ENCODE measurements at regions not wholly inside any gene's neighbourhood (a gene's known extent, or its start where the extent isn't known, plus 50 kb on each side); places are given as distances from the start of the nearest gene placed in this dataset.
"Not testable (repeated sequence)": the region's sequence is repeated elsewhere in the genome, so short reads cannot be mapped to it uniquely, and the experiment has no call there.

DNA sequence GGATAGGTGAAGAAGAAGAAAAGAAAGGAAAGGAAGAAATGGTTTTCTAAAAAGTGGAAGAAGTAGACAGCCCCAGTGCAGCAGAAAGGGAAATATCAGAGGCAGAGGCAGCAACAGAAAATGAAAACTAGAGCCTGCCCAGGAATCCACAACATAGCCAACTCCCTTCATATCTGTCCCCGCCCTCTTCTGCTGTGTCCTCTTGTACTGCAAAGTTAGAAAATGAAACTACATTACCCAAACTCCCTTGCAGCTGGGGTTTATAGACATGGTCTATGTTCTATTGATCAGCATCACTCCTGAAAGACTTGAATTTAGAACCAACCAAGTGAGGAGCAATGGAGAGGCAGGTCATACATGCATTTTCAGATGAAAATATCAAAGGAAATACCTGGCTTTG is 200.5 kb upstream of the PHACTR1 start:
- no peak for DNase-seq (ENCODE audit: low spot score)

DNA sequence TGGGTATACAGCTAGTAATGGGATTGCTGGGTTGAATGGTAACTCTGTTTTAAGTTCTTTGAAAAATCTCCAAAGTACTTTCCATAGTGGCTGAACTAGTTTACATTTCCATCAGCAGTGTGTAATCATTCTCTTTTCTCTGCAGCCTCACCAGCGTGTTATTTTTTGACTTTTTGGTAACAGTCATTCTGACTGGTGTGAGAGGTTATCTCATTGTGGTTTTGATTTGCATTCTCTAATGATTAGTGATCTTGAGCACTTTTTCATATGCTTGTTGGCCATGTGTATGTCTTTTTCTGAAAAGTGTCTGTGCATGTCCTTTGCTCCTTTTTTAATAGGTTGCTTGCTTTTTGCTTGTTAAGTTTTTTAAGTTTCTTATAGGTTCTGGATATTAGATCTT is 194.2 kb upstream of the PHACTR1 start:
- DNase-seq (ENCODE audit: low spot score) = no peak

GRCh38 chr6:12523726-12524125 is 192.8 kb upstream of the PHACTR1 start:
- no peak for DNase-seq (ENCODE audit: low spot score)

- DNase-seq (ENCODE audit: low spot score) = no peak
Observed at GRCh38 chr6:12525276-12525675, 191.3 kb upstream of the PHACTR1 start.

GRCh38 chr6:12527339-12527738 is 189.2 kb upstream of the PHACTR1 start:
- DNase-seq (ENCODE audit: low spot score) = no peak

DNA sequence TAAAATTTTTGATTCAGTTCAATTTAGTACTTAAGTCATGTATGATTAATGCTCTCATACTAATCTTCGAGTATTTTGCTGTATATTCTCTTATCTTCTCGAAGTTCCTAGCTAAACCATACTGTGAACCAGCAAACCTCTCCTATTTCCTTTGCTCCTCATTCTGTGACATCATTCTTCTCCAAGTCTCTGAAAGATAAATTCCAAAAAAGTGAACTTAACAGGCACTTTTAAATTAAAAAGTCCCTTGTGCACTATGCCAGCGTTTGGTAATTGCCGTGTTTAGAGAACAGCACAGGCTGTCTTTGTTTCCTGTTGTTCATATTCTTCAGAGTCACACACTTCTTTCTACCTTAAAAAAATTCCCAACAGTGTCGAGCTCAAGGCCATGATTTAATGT is 188.4 kb upstream of the PHACTR1 start:
- no peak for DNase-seq (ENCODE audit: low spot score)

DNA sequence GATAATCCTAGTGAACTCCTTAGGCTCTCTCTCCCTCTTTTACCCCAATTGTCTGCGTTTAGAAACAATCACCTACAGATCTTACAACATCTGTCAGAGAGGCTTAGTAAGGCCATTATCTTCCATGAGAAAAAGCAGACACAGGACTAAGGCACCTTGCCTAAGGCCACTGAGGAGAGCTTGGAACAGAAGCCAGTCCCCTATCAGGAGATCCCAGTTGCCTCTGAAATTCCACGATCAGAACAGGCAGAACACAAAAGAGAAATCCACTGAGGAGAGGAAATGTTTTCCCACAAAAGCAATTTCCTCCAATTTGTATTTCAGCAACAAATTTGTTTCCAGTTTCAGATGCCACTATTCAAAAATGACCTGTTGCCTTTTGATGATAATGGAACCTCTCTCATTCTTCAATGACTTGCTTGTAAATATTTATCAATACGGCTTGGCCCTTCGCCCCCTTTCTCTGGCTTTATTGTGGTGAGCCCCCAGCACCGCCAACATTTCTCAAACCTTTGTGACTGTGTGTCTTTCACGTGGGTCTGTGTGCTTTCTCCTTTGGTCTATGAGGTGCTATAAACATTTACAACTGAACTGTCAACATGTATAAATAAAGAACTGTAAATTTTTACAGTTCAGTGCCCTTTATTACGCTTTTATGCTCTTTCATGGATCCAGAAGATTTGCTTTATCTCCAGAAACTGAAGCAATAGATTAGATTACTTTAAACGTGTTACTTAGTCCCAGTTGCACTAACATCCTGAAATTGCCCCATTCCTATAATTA is 187.8 kb upstream of the PHACTR1 start:
- DNase-seq (ENCODE audit: low spot score) = no peak

GRCh38 chr6:12529364-12530019 is 187.1 kb upstream of the PHACTR1 start:
- DNase-seq (ENCODE audit: low spot score) = no peak

GRCh38 chr6:12530345-12530744 is 186.2 kb upstream of the PHACTR1 start:
- no peak for DNase-seq (ENCODE audit: low spot score)

- no peak for DNase-seq (ENCODE audit: low spot score)
Observed at GRCh38 chr6:12533586-12533985, 183.0 kb upstream of the PHACTR1 start.

DNA sequence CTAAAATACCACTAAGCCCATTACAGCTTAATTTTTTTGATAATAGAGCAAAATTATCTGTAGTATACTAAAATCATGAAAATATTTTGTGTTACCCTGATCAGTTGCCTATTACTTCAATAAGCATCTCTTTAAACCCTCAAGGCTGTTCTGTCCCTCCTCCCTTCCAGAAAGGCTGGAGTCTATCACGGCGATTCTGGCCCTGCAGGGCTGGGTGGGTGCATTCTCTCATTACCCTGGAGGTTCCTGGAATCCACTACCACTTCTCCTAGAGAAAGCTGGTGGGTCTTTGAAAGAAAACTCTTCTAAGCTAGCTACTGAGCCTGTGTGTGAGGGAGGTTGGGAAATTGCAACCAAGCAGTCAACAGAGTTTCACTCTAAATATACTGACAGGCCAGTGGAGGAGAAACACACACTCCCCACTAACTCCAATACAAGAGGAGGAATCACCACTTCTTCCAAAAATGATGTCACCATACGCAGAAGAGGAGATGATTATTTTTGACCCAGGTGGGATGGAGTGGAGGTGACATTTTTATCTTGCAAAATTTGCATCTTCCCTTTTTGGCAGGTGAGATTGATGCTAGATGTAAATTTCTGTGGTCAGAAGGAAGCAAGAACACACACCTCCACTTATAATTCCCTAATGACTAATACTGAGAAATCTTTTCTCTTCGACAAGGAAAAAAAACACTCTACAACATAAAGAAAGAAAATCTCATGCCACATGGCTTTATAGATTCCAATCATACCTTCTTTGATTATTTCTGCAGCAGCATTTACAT is 182.3 kb upstream of the PHACTR1 start:
- no peak for DNase-seq (ENCODE audit: low spot score)

DNA sequence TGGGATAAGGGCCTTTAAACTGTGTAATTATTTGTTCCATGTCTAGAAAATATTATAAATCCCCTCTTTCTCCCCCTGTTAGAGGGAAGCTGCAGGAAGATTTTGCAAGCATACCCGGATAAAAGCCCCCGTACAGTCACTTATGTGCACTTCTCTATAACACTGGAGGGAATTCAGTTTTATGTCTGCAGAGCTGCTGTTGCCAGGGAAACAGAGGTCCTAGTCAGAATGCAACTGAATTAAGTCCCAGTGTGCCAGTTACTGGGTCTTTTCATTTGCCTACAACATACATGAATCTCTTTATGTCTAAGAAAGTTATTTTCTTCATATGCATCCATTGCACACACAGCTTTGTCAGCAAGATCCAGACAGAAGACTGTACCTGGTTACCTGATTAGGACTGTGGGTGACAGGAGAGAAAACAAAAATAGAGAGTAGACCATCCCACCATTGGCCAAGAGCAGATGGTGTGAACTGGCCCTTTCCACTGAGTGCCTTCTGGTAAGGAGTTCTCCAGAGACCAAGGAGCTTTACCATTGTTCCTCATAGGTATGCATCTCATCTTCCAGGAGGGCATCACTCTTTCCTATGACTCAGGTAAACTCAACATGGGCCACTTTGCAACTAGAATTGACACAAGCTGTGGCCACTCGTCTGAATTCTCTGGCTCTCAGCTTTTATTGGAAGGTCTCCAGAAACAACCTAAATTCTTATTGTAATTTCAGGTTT is 180.8 kb upstream of the PHACTR1 start:
- no peak for DNase-seq (ENCODE audit: low spot score)

DNA sequence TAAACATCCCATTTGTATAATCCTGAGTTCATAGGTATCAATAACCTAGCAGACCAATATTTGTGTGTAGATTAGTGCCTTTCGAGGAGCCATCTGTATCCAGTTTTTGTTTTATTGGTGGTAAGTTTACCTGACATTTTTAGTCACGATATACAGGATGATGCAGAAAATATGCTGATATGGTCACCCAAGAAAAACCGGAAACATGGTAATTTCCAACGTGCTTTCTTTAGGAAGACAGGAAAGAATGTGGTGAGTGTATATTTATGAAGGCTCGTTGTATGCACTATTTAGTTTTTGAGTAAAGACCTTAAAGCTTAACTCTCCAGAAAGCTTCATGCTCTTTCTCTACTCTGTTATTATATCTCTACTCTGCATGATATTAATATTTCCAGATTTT is 180.2 kb upstream of the PHACTR1 start:
- DNase-seq (ENCODE audit: low spot score) = no peak

DNA sequence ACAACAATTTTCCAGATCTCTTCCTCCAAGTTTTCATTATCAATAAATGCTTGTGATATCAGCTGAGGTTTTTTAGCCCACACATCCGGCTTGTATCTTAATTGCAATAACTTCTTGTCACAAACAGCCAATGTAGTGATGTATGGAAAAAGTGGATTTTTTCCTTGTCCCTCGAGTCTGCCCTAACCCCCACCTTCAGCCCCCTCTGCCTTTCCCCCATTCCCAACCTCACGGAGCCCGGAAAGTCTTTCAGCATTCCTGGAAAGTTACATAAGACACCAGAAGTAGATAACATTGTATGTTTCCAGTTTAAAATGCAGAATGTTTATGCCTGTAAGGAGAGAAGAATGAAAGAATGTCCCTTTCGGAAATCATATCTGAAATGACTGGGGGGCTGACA is 179.2 kb upstream of the PHACTR1 start:
- no peak for DNase-seq (ENCODE audit: low spot score)

GRCh38 chr6:12538881-12539357 is 177.6 kb upstream of the PHACTR1 start:
- DNase-seq (ENCODE audit: low spot score) = no peak

DNA sequence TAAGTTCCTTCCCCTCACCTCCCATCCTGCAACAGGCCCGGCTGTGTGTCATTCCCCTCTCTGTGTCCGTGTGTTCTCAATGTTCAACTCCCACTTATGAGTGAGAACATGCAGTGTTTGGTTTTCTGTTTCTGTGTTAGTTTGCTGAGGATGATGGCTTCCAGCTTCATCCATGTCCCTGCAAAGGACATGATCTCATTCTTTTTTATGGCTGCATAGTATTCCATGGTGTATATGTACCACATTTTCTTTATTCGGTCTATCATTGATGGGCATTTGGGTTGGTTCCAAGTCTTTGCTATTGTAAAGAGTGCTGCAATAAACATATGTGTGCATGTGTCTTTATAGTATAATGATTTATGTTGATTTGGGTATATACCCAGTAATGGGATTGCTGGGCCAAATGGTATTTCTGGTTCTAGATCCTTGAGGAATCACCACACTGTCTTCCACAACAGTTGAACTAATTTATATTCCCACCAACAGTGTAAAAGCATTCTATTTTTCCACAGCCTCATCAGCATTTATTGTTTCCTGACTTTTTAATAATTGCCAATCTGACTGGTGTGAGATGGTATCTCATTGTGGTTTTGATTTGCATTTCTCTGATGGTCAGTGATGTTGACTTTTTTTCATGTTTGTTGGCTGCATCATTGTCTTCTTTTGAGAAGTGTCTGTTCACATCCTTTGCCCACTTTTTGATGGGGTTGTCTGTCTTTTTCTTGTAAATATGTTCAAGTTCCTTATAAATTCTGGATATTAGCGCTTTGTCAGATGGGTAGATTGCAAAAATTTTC is 174.1 kb upstream of the PHACTR1 start:
- not testable (repeated sequence) for DNase-seq (ENCODE audit: low spot score)

DNA sequence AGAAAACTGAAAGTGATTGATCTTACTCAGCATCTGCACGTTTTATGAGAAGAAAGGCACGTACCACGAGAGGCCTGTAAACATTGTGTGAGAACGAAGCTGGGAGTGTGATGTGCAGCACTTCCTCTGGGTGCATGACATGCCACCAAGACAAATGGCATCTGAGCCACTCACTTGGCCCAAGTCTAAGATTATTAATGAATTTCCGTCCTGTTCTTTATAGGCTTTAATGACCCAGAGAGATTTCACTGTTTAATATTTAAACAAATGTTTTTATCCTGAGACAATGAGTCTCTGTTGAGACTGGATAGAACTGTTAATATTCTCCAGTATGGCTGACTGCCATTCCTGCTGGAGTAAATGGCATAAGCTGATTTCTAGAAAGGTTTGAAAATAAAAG is 172.6 kb upstream of the PHACTR1 start:
- DNase-seq (ENCODE audit: low spot score) = no peak

DNA sequence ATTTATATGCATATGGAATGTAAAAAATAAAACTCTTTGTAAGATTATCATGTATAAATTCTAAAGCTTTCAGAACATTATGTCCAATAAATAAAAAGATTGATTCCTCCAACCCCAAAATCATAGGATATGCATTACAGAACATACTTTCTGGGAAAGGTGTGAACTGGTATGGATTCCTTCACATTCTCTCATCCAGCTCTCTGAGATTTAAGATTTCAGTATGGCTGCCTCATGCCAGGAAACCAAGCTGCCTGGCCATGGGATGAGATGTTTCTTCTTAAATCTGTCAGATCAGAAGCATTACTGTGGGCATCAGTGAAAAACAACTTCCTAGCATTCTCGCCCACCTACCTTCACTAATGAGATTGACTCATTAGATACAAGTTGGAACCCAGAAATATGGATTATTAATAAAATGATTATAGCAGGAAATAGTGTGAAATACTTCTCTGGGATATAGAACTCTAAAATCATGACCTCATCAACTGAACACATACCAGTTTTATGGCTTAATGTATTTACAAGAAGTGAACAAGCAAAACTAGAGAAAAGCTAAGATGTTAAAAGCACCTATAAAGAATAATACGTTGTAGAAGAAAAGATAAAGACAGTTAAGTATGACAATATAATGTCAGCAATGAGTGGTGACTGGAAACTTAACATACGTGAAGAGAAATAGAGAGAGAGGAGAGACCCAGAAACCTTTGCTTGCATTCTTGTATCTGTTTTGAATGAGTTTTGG is 171.6 kb upstream of the PHACTR1 start:
- DNase-seq (ENCODE audit: low spot score) = no peak

GRCh38 chr6:12545619-12546409 is 170.8 kb upstream of the PHACTR1 start:
- no peak for DNase-seq (ENCODE audit: low spot score)
